ENCODE measurements at regions not wholly inside any gene's neighbourhood (a gene's known extent, or its start where the extent isn't known, plus 50 kb on each side); places are given as distances from the start of the nearest gene placed in this dataset.

GRCh38 chr2:64743739-64744330, 90.1 kb upstream of the SERTAD2 start:
- TF ChIP-seq CTCF (IDR thresholded peaks at IDR 0.05; ENCODE audit: low read depth, low read length) (no peak), EZH2phosphoT487 (IDR thresholded peaks at IDR 0.05; ENCODE audit: low read depth) (no peak)
